GM23338 (cell line): ENCODE measurements at regions not wholly inside any gene's neighbourhood (a gene's known extent, or its start where the extent isn't known, plus 50 kb on each side); places are given as distances from the start of the nearest gene placed in this dataset.

Source experiments
- ATAC-seq: fragments of 200-7000 bp; cut with Tn5 transposase; 3 replicates; pipeline ENCODE4 v1.9.1; 2020
- DNase-seq: peaks from one replicate; pipeline ENCODE4 v3.0.0-alpha.2; 2015; ENCODE audit warnings: low spot score
- H2AFZ ChIP-seq: fragments of 200-600 bp; sonication (generic); 2 replicates; pipeline ENCODE4 v1.8.0; 2016; ENCODE audit warnings: antibody characterized with exemption, mild to moderate bottlenecking, moderate library complexity
- H3F3A ChIP-seq: fragments of 200-600 bp; sonication (generic); replicated peaks from 2 replicates; pipeline ENCODE4 v1.8.0; 2017; ENCODE audit warnings: antibody characterized with exemption, mixed run types, low read depth
- H3K27ac ChIP-seq: fragments of 200-600 bp; sonication (generic); 2 replicates; pipeline ENCODE4 v1.6.1; 2016; ENCODE audit warnings: low read depth
- H3K27me3 ChIP-seq: fragments of 200-600 bp; sonication (generic); 2 replicates; pipeline ENCODE4 v1.8.0; 2016; ENCODE audit warnings: mild to moderate bottlenecking, mixed run types, moderate library complexity; ENCODE audit not compliant: insufficient read depth
- H3K36me3 ChIP-seq: fragments of 200-600 bp; sonication (generic); 2 replicates; pipeline ENCODE4 v1.8.0; 2016; ENCODE audit warnings: mild to moderate bottlenecking; ENCODE audit not compliant: insufficient read depth
- H3K4me1 ChIP-seq: fragments of 200-600 bp; sonication (generic); 2 replicates; pipeline ENCODE4 v1.8.0; 2016; ENCODE audit warnings: mild to moderate bottlenecking, moderate library complexity; ENCODE audit not compliant: insufficient read depth
- H3K4me2 ChIP-seq: fragments of 200-600 bp; sonication (generic); 2 replicates; pipeline ENCODE4 v1.7.1; 2017; ENCODE audit warnings: mixed run types
- H3K4me3 ChIP-seq: fragments of 200-600 bp; sonication (generic); 2 replicates; pipeline ENCODE4 v1.6.1; 2016; ENCODE audit warnings: mixed run types
- H3K79me2 ChIP-seq: fragments of 200-600 bp; sonication (generic); replicated peaks from 2 replicates; pipeline ENCODE4 v1.8.0; 2017; ENCODE audit warnings: mild to moderate bottlenecking; ENCODE audit not compliant: insufficient read depth
- H3K9me2 ChIP-seq: fragments of 200-600 bp; sonication (generic); 2 replicates; pipeline ENCODE4 v1.8.0; 2017; ENCODE audit not compliant: insufficient read depth
- H4K20me1 ChIP-seq: fragments of 200-600 bp; sonication (generic); replicated peaks from 2 replicates; pipeline ENCODE4 v1.8.0; 2017; ENCODE audit warnings: mild to moderate bottlenecking; ENCODE audit not compliant: insufficient read depth
- H3K27ac Mint-ChIP-seq: 2 replicates; pipeline ENCODE4 v1.8.0; 2020; ENCODE audit warnings: inconsistent platforms, mild to moderate bottlenecking, moderate library complexity, mixed read lengths
- H3K27me3 Mint-ChIP-seq: 3 replicates; pipeline ENCODE4 v1.8.0; 2022; ENCODE audit warnings: low read depth, mild to moderate bottlenecking, moderate library complexity, mixed read lengths, inconsistent platforms; ENCODE audit not compliant: insufficient read depth, poor library complexity
- H3K36me3 Mint-ChIP-seq: 3 replicates; pipeline ENCODE4 v1.8.0; 2021; ENCODE audit warnings: low read depth, mild to moderate bottlenecking, inconsistent platforms, moderate library complexity, mixed read lengths
- H3K4me1 Mint-ChIP-seq: 3 replicates; pipeline ENCODE4 v1.8.0; 2020; ENCODE audit warnings: mild to moderate bottlenecking, inconsistent platforms, mixed read lengths
- H3K4me3 Mint-ChIP-seq: 3 replicates; pipeline ENCODE4 v1.8.0; 2021; ENCODE audit warnings: moderate library complexity, mild to moderate bottlenecking, inconsistent platforms, mixed read lengths
- H3K9me3 Mint-ChIP-seq: 3 replicates; pipeline ENCODE4 v1.8.0; 2020; ENCODE audit warnings: moderate library complexity, mild to moderate bottlenecking, inconsistent platforms, mixed read lengths
- CREB1 ChIP-seq: fragments of 250-450 bp; sonication (Bioruptor Pico); IDR thresholded peaks from 2 replicates; pipeline ENCODE4 v1.5.0; 2020; ENCODE audit warnings: low read depth, mild to moderate bottlenecking, moderate library complexity
- EZH2 ChIP-seq: fragments of 200-600 bp; sonication (generic); IDR thresholded peaks from one replicate; pipeline ENCODE4 v1.8.0; 2017; ENCODE audit warnings: antibody characterized with exemption, mild to moderate bottlenecking, low read depth; ENCODE audit not compliant: unreplicated experiment
- EZH2phosphoT487 ChIP-seq: fragments of 200-600 bp; sonication (generic); IDR thresholded peaks from one replicate; pipeline ENCODE4 v1.8.1; 2018; ENCODE audit warnings: antibody characterized with exemption; ENCODE audit not compliant: unreplicated experiment
- JUNB ChIP-seq: IDR thresholded peaks from one replicate; pipeline ENCODE4 v1.6.1; 2016; ENCODE audit warnings: antibody characterized with exemption; ENCODE audit not compliant: unreplicated experiment
- NANOG ChIP-seq: IDR thresholded peaks from 2 replicates; pipeline ENCODE4 v1.6.1; 2016; ENCODE audit warnings: antibody characterized with exemption, borderline replicate concordance
- POLR2AphosphoS5 ChIP-seq: IDR thresholded peaks from 2 replicates; pipeline ENCODE4 v1.6.1; 2016; ENCODE audit warnings: antibody characterized with exemption, low read depth
- REST ChIP-seq: IDR thresholded peaks from one replicate; pipeline ENCODE4 v1.6.1; 2018; ENCODE audit warnings: antibody characterized with exemption; ENCODE audit not compliant: unreplicated experiment
- STAT1 ChIP-seq: IDR thresholded peaks from one replicate; pipeline ENCODE4 v1.6.1; 2016; ENCODE audit warnings: antibody characterized with exemption; ENCODE audit not compliant: unreplicated experiment
- ZNF114 ChIP-seq: fragments of 250-450 bp; sonication (Bioruptor Pico); IDR thresholded peaks from 2 replicates; pipeline ENCODE4 v1.5.0; 2020; ENCODE audit warnings: mild to moderate bottlenecking, moderate library complexity
- ZNF331 ChIP-seq: fragments of 250-450 bp; sonication (Bioruptor Pico); IDR thresholded peaks from 2 replicates; pipeline ENCODE4 v1.5.0; 2020; ENCODE audit warnings: low read depth, mild to moderate bottlenecking, moderate library complexity
- TF ChIP-seq, protein P1 (sequence below), 2 experiments: fragments of 200-600 bp in 1 of 2; sonication (generic) in 1 of 2; conservative IDR thresholded peaks; 2 replicates each; pipeline versions ENCODE4 v1.5.1 to v1.6.1; 2016 to 2017; ENCODE audit warnings: antibody characterized with exemption in 2 of 2, low read depth in 2 of 2, mild to moderate bottlenecking in 2 of 2, moderate library complexity in 1 of 2
- TF ChIP-seq, protein P2 (sequence below): IDR thresholded peaks from 2 replicates; pipeline ENCODE4 v1.6.1; 2016; ENCODE audit warnings: antibody characterized with exemption
- TF ChIP-seq, protein P3 (sequence below): fragments of 250-450 bp; sonication (Bioruptor Pico); IDR thresholded peaks from 2 replicates; pipeline ENCODE4 v1.5.0; 2020; ENCODE audit warnings: mild to moderate bottlenecking, moderate library complexity

GRCh38 chr15:25950014-25950413 lies 86.9 kb upstream of the ATP10A start:
- H3F3A ChIP-seq, result no peaks in the 10 kb centered on the region
- no peaks in the 10 kb centered on the region for H3K79me2 ChIP-seq
- no peak overlapping the region for H3K4me2 ChIP-seq
- H3K9me2 ChIP-seq, result no peaks in the 10 kb centered on the region
- H3K27ac ChIP-seq, result no peak overlapping the region
- Mint-ChIP-seq H3K4me3 (no peak overlapping the region), H3K27ac (no peak overlapping the region), H3K27me3 (peaks cover 7% of the 10 kb centered on the region), H3K36me3 (peaks cover 2% of the 10 kb centered on the region; the same call in 1 of the 3 replicates), H3K9me3 (peaks cover 3% of the 10 kb centered on the region; the same call in 1 of the 3 replicates), H3K4me1 (peaks cover 14% of the 10 kb centered on the region; the same call in 2 of the 3 replicates)
- H4K20me1 ChIP-seq, result no peaks in the 10 kb centered on the region
- no peaks in the 10 kb centered on the region for H3K36me3 ChIP-seq
- H3K4me1 ChIP-seq, result peaks cover 10% of the 10 kb centered on the region
- no peak for ATAC-seq
- no peak for DNase-seq
- TF ChIP-seq EZH2phosphoT487 (no peak), NANOG (no peak), ZNF331 (CRISPR knock-in tag) (no peak), CREB1 (CRISPR knock-in tag) (no peak), REST (no peak), JUNB (no peak), STAT1 (no peak), ZNF114 (CRISPR knock-in tag) (no peak), EZH2 (no peak), POLR2AphosphoS5 (no peak)
- TF ChIP-seq, protein P1, sequence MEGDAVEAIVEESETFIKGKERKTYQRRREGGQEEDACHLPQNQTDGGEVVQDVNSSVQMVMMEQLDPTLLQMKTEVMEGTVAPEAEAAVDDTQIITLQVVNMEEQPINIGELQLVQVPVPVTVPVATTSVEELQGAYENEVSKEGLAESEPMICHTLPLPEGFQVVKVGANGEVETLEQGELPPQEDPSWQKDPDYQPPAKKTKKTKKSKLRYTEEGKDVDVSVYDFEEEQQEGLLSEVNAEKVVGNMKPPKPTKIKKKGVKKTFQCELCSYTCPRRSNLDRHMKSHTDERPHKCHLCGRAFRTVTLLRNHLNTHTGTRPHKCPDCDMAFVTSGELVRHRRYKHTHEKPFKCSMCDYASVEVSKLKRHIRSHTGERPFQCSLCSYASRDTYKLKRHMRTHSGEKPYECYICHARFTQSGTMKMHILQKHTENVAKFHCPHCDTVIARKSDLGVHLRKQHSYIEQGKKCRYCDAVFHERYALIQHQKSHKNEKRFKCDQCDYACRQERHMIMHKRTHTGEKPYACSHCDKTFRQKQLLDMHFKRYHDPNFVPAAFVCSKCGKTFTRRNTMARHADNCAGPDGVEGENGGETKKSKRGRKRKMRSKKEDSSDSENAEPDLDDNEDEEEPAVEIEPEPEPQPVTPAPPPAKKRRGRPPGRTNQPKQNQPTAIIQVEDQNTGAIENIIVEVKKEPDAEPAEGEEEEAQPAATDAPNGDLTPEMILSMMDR (conservative IDR thresholded peaks at IDR 0.05; ENCODE audit: low read depth in 2 of 2), result no peak
- TF ChIP-seq, protein P2, sequence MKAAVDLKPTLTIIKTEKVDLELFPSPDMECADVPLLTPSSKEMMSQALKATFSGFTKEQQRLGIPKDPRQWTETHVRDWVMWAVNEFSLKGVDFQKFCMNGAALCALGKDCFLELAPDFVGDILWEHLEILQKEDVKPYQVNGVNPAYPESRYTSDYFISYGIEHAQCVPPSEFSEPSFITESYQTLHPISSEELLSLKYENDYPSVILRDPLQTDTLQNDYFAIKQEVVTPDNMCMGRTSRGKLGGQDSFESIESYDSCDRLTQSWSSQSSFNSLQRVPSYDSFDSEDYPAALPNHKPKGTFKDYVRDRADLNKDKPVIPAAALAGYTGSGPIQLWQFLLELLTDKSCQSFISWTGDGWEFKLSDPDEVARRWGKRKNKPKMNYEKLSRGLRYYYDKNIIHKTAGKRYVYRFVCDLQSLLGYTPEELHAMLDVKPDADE, result no peak
- TF ChIP-seq, protein P3, sequence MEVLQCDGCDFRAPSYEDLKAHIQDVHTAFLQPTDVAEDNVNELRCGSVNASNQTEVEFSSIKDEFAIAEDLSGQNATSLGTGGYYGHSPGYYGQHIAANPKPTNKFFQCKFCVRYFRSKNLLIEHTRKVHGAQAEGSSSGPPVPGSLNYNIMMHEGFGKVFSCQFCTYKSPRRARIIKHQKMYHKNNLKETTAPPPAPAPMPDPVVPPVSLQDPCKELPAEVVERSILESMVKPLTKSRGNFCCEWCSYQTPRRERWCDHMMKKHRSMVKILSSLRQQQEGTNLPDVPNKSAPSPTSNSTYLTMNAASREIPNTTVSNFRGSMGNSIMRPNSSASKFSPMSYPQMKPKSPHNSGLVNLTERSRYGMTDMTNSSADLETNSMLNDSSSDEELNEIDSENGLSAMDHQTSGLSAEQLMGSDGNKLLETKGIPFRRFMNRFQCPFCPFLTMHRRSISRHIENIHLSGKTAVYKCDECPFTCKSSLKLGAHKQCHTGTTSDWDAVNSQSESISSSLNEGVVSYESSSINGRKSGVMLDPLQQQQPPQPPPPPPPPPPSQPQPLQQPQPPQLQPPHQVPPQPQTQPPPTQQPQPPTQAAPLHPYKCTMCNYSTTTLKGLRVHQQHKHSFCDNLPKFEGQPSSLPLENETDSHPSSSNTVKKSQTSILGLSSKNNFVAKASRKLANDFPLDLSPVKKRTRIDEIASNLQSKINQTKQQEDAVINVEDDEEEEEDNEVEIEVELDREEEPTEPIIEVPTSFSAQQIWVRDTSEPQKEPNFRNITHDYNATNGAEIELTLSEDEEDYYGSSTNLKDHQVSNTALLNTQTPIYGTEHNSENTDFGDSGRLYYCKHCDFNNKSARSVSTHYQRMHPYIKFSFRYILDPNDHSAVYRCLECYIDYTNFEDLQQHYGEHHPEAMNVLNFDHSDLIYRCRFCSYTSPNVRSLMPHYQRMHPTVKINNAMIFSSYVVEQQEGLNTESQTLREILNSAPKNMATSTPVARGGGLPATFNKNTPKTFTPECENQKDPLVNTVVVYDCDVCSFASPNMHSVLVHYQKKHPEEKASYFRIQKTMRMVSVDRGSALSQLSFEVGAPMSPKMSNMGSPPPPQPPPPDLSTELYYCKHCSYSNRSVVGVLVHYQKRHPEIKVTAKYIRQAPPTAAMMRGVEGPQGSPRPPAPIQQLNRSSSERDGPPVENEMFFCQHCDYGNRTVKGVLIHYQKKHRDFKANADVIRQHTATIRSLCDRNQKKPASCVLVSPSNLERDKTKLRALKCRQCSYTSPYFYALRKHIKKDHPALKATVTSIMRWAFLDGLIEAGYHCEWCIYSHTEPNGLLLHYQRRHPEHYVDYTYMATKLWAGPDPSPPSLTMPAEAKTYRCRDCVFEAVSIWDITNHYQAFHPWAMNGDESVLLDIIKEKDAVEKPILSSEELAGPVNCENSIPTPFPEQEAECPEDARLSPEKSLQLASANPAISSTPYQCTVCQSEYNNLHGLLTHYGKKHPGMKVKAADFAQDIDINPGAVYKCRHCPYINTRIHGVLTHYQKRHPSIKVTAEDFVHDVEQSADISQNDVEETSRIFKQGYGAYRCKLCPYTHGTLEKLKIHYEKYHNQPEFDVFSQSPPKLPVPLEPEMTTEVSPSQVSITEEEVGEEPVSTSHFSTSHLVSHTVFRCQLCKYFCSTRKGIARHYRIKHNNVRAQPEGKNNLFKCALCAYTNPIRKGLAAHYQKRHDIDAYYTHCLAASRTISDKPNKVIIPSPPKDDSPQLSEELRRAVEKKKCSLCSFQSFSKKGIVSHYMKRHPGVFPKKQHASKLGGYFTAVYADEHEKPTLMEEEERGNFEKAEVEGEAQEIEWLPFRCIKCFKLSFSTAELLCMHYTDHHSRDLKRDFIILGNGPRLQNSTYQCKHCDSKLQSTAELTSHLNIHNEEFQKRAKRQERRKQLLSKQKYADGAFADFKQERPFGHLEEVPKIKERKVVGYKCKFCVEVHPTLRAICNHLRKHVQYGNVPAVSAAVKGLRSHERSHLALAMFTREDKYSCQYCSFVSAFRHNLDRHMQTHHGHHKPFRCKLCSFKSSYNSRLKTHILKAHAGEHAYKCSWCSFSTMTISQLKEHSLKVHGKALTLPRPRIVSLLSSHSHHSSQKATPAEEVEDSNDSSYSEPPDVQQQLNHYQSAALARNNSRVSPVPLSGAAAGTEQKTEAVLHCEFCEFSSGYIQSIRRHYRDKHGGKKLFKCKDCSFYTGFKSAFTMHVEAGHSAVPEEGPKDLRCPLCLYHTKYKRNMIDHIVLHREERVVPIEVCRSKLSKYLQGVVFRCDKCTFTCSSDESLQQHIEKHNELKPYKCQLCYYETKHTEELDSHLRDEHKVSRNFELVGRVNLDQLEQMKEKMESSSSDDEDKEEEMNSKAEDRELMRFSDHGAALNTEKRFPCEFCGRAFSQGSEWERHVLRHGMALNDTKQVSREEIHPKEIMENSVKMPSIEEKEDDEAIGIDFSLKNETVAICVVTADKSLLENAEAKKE (CRISPR knock-in tag), result no peak
- H3K4me3 ChIP-seq, result no peak overlapping the region
- no peak overlapping the region for H2AFZ ChIP-seq
- no peaks in the 10 kb centered on the region for H3K27me3 ChIP-seq
